A549 (cell line): ENCODE measurements at regions not wholly inside any gene's neighbourhood (a gene's known extent, or its start where the extent isn't known, plus 50 kb on each side); places are given as distances from the start of the nearest gene placed in this dataset.

Experiments
- KDM1A ChIP-seq: fragments of 200-600 bp; sonication (generic); IDR thresholded peaks from 2 replicates; pipeline ENCODE4 v1.6.1; 2016; ENCODE audit warnings: low read depth, mild to moderate bottlenecking
- PHF8 ChIP-seq: fragments of 200-600 bp; sonication (generic); IDR thresholded peaks from 2 replicates; pipeline ENCODE4 v1.6.1; 2016; ENCODE audit warnings: low read depth, mild to moderate bottlenecking, antibody characterized with exemption, moderate library complexity, borderline replicate concordance
- TF ChIP-seq, protein P1 (sequence below): fragments of >200 bp; sonication (Bioruptor Twin); formaldehyde crosslinking; IDR thresholded peaks from 3 replicates; pipeline ENCODE4 v1.5.1; 2016

DNA sequence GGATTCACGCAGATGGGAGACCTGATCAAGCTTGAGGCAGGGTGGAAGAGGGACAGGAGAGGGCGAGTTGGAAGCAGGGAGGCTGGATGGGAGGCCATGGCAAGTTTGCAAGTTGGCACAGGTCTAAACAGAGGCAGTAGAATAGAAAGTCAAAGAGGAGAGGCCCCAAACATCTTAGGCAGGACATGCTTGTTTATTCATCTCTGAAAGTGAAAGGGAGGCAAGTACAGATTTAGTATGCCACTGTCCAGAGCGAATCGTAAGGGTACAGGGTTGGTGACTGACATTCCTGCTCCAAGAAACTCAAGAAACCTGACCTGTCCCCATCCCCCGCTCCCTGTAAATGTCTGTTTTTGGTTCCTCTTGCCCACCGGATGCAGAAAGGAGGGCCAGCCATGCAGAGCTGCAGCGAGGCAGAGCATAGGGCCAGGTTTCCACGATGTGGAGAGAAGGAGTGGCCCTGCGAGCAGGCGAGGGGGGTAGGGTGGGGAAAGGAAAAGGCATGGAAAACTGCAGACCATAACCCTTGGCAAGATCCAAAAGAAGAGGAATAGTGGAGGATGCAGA is 96.2 kb upstream of the BOD1 start:
- TF ChIP-seq PHF8: no peak
- no peak for TF ChIP-seq KDM1A
- TF ChIP-seq, protein P1, sequence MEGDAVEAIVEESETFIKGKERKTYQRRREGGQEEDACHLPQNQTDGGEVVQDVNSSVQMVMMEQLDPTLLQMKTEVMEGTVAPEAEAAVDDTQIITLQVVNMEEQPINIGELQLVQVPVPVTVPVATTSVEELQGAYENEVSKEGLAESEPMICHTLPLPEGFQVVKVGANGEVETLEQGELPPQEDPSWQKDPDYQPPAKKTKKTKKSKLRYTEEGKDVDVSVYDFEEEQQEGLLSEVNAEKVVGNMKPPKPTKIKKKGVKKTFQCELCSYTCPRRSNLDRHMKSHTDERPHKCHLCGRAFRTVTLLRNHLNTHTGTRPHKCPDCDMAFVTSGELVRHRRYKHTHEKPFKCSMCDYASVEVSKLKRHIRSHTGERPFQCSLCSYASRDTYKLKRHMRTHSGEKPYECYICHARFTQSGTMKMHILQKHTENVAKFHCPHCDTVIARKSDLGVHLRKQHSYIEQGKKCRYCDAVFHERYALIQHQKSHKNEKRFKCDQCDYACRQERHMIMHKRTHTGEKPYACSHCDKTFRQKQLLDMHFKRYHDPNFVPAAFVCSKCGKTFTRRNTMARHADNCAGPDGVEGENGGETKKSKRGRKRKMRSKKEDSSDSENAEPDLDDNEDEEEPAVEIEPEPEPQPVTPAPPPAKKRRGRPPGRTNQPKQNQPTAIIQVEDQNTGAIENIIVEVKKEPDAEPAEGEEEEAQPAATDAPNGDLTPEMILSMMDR: no peak
